ENCODE measurements at regions not wholly inside any gene's neighbourhood (a gene's known extent, or its start where the extent isn't known, plus 50 kb on each side); places are given as distances from the start of the nearest gene placed in this dataset.

DNA sequence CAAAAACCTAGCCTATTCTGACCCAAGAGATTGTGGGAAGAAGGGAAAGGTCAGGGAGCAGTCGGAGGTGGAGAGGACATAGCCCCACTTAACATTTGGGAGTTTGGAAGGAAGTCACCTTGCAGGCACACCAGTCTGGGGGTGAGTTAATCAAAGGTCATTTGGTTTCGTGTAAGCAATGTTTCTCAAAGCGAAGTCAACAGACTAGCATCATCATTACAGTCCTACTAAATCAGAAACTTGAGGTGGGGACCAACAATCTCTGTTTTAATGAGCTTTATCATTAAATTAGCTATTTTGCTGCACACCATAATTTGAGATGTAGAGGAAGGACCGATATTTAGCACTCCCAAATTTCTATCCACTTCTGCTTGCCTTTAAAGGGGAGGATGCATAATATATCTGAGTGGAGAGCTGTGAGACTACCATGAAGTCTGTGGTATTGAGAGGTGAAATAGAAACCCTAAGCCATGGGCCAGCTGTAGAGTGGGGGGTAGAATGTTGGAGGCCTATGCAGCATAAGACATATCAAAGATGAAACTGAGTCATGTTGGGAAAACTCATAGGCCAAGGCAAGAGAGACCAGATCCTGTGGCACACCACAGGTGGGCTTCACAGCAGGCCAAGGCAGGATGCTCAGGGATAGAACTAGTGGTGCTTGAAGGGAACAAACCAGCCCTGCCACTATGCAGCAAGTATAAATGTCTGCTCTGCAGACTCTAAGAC lies 141.7 kb upstream of the ANKFN1 start:
- intact Hi-C loops (cut with DNase I; ENCODE audit: low total_unique reads): no loop called here
- no peak for TF ChIP-seq POLR2A (IDR thresholded peaks at IDR 0.05)
- TF ChIP-seq, protein P1, sequence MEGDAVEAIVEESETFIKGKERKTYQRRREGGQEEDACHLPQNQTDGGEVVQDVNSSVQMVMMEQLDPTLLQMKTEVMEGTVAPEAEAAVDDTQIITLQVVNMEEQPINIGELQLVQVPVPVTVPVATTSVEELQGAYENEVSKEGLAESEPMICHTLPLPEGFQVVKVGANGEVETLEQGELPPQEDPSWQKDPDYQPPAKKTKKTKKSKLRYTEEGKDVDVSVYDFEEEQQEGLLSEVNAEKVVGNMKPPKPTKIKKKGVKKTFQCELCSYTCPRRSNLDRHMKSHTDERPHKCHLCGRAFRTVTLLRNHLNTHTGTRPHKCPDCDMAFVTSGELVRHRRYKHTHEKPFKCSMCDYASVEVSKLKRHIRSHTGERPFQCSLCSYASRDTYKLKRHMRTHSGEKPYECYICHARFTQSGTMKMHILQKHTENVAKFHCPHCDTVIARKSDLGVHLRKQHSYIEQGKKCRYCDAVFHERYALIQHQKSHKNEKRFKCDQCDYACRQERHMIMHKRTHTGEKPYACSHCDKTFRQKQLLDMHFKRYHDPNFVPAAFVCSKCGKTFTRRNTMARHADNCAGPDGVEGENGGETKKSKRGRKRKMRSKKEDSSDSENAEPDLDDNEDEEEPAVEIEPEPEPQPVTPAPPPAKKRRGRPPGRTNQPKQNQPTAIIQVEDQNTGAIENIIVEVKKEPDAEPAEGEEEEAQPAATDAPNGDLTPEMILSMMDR (IDR thresholded peaks at IDR 0.05): no peak
- no peak overlapping the region for H3K4me3 ChIP-seq
- WGBS, 2 donors: 84 to 88% methylated on average over 4 of the region's 4 CpGs
- no peaks in the 10 kb centered on the region for H3K9me3 ChIP-seq
- H3K27ac ChIP-seq: no peak overlapping the region
- no peaks in the 10 kb centered on the region for H3K36me3 ChIP-seq (ENCODE audit: low read depth, missing control alignments)
- H3K27me3 ChIP-seq: no peaks in the 10 kb centered on the region
- no peaks in the 10 kb centered on the region for H3K4me1 ChIP-seq
- no peak for DNase-seq

DNA sequence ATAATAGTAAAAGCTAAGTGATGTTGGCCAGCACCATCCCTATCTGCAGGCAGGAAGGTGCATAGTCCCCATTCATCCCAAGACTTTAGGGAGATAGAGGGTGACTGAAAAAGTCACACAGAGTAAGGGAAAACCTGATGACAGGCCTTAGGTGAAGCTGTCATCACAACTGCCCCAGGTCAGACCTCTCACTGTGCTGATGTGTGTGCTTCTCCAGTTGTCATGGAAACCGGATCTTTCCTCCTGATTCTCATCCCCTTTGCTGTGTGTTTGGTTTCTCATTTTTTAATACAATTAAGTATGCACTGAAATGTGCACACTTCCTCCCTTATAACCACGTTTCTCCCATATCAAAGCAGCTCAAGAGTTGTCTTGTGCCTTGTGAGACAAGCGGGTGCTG lies 135.1 kb upstream of the ANKFN1 start:
- Histone ChIP-seq H3K36me3 (ENCODE audit: low read depth, missing control alignments) (no peaks in the 10 kb centered on the region), H3K4me1 (no peaks in the 10 kb centered on the region), H3K9me3 (no peaks in the 10 kb centered on the region), H3K4me3 (no peak overlapping the region), H3K27ac (no peak overlapping the region), H3K27me3 (no peaks in the 10 kb centered on the region)
- intact Hi-C loops (cut with DNase I; ENCODE audit: low total_unique reads): no loop called here
- DNase-seq: no peak
- no peak for TF ChIP-seq POLR2A (IDR thresholded peaks at IDR 0.05)
- 75 to 84% methylated on average over 3 of the region's 3 CpGs for whole genome bisulfite sequencing, 2 donors

DNA sequence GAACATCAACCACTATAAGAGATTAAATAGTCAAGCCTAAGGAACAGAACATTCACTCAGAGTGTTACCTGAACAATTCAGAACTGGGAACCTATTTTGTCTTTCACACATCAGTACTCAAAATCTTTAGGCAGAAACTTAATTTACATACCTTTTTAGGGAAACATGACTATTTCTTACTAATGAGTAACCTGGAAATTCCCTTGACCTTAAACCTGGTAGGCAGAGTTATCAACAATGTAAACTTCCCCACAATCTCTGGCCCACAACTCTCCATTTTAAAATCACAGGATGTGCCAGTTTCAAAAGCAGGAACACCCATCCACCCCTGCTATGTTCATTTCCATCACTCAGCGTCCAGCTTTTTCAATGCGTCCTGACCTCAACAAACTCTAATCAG lies 132.9 kb upstream of the ANKFN1 start:
- intact Hi-C loops (cut with DNase I; ENCODE audit: low total_unique reads): no loop called here
- WGBS, 2 donors: 81 to 90% methylated on average over 2 of the region's 2 CpGs
- Histone ChIP-seq H3K9me3 (no peaks in the 10 kb centered on the region), H3K4me3 (no peak overlapping the region), H3K27me3 (no peaks in the 10 kb centered on the region), H3K4me1 (no peaks in the 10 kb centered on the region), H3K36me3 (ENCODE audit: low read depth, missing control alignments) (no peaks in the 10 kb centered on the region), H3K27ac (no peak overlapping the region)
- TF ChIP-seq, protein P1 (IDR thresholded peaks at IDR 0.05): no peak
- no peak for TF ChIP-seq POLR2A (IDR thresholded peaks at IDR 0.05)
- no peak for DNase-seq

DNA sequence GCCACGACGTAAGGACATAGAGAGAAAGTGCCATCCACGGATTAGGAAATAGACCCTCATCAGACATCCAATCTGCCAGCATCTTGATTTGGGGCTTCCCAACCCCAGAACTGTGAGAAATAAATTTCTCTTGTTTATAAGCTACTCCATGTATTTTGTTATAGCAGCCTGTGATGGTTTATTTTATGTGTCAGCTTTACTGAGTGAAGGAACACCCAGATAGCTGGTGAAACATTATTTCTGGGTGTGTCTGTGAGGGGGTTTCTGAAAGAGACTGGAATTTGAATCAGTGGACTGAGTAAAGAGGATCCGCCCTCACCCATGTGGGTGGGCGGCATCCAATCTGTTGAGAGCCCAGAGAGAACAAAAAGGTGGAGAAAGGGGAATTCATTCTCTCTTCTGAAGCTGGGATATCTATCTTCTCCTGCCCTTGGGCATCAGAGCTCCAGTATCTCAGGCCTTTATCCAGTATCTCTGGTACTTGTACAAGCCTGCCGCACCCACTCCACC lies 131.5 kb upstream of the ANKFN1 start:
- Histone ChIP-seq H3K36me3 (ENCODE audit: low read depth, missing control alignments) (no peaks in the 10 kb centered on the region), H3K4me3 (no peak overlapping the region), H3K27me3 (no peaks in the 10 kb centered on the region), H3K9me3 (no peaks in the 10 kb centered on the region), H3K27ac (no peak overlapping the region), H3K4me1 (no peaks in the 10 kb centered on the region)
- intact Hi-C loops (cut with DNase I; ENCODE audit: low total_unique reads): no loop called here
- TF ChIP-seq, protein P1 (IDR thresholded peaks at IDR 0.05): no peak
- no peak for TF ChIP-seq POLR2A (IDR thresholded peaks at IDR 0.05)
- 90 to 93% methylated on average over 6 of the region's 6 CpGs for WGBS, 2 donors
- DNase-seq: no peak

DNA sequence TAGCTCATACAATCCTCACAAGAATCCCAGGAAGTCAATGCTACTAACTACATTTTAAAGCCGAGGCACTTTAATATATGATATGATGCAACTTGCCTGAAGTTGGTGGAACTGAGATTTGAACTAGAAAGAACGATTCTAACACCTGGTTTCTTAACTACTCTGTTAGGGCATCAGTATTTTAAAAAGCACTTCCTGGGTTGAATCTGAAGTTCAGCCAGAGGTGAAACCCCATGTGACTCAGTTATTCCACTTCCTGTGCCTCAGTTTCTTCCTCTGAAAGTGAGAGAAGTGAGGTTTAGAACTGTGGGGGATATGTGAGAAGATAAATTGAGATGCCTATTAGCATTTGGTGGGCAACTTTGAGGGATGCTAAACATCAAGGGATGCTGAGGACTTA lies 129.4 kb upstream of the ANKFN1 start:
- Histone ChIP-seq H3K4me1 (no peaks in the 10 kb centered on the region), H3K9me3 (no peaks in the 10 kb centered on the region), H3K4me3 (no peak overlapping the region), H3K27me3 (no peaks in the 10 kb centered on the region), H3K36me3 (ENCODE audit: low read depth, missing control alignments) (no peaks in the 10 kb centered on the region), H3K27ac (no peak overlapping the region)
- intact Hi-C loops (cut with DNase I; ENCODE audit: low total_unique reads): no loop called here
- 82 to 88% methylated on average over 2 of the region's 2 CpGs for WGBS, 2 donors
- TF ChIP-seq POLR2A (IDR thresholded peaks at IDR 0.05): no peak
- TF ChIP-seq, protein P1 (IDR thresholded peaks at IDR 0.05): no peak
- no peak for DNase-seq

Measured in testis (tissue), 2 donors.